Omental fat pad (tissue), 3 donors: ENCODE measurements at regions not wholly inside any gene's neighbourhood (a gene's known extent, or its start where the extent isn't known, plus 50 kb on each side); places are given as distances from the start of the nearest gene placed in this dataset.

ENCODE experiments used
- ATAC-seq: fragments of 150-250 bp; one replicate; pipeline ENCODE4 v1.9.1; 2016; ENCODE audit warnings: mild to moderate bottlenecking, moderate library complexity; ENCODE audit not compliant: low FRiP score
- DNase-seq: peaks from one replicate; pipeline ENCODE4 v3.0.0-alpha.2; 2019; ENCODE audit warnings: low spot score
- CTCF ChIP-seq, 3 donors: fragments of 450-650 bp; IDR thresholded peaks; one replicate each; pipeline ENCODE4 v1.5.1; 2016 to 2017; ENCODE audit warnings: antibody characterized with exemption in 3 of 3, mild to moderate bottlenecking in 3 of 3, moderate library complexity in 2 of 3

GRCh38 chr12:4044736-4045730 lies 171.8 kb upstream of the PARP11 start:
- no peak for TF ChIP-seq CTCF (IDR thresholded peaks at IDR 0.05)
- ATAC-seq: no peak
- no peak for DNase-seq

GRCh38 chr12:4044101-4044500 lies 170.9 kb upstream of the PARP11 start:
- DNase-seq: no peak
- ATAC-seq: no peak
- TF ChIP-seq CTCF (IDR thresholded peaks at IDR 0.05): no peak

GRCh38 chr12:4041187-4041885 lies 168.1 kb upstream of the PARP11 start:
- TF ChIP-seq CTCF (IDR thresholded peaks at IDR 0.05): no peak

GRCh38 chr12:4039931-4040330 lies 166.7 kb upstream of the PARP11 start:
- DNase-seq (no peak), ATAC-seq (no peak)

More at GRCh38 chr12:4041187-4041885, 168.1 kb upstream of the PARP11 start:
- DNase-seq (no peak), ATAC-seq (no peak)

GRCh38 chr12:4037747-4038312 lies 164.6 kb upstream of the PARP11 start:
- no peak for TF ChIP-seq CTCF (IDR thresholded peaks at IDR 0.05)
- ATAC-seq (peak; percentile 11), DNase-seq (peak; percentile 48)

More at GRCh38 chr12:4039931-4040330, 166.7 kb upstream of the PARP11 start:
- no peak for TF ChIP-seq CTCF (IDR thresholded peaks at IDR 0.05)

GRCh38 chr12:4036671-4037271 lies 163.6 kb upstream of the PARP11 start:
- ATAC-seq (peak; percentile 69), DNase-seq (no peak)
- TF ChIP-seq CTCF (IDR thresholded peaks at IDR 0.05): no peak
